ENCODE measurements at regions not wholly inside any gene's neighbourhood (a gene's known extent, or its start where the extent isn't known, plus 50 kb on each side); places are given as distances from the start of the nearest gene placed in this dataset.

DNA sequence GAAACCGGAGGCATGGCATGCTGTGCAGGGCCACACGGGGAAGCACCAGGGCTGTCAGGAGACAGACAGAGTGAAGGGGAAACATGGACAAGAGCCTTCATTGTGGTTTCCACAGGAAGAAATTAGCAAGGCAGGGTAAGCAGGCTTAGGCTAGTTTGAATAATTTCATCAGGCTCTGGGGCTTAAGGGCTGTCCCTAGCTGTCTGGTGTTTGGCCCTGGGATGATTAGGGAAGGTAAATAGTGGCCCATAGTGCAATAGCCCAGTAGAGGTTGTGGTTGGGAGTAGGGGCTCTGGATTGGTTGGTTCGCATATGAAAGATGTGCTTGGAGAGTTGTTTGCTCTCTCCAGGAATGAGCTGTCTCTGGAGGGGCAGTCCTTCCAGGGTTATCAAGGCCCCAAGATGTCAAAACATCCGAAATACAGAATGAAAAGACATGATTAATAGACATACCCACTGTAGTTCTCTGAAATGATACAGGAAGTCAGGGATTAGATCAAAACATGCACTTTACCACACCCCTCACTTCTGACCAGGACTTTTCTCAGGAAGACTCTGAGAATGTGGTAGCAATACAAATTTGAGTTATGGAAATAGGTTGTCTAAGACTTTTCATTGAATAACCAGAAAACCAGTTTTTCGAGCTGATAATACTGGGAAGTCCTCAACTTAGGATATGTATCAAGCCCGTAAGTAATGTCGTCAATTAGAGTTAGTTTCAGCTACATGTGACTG is 224.9 kb upstream of the NFE2L3 start:
- Mint-ChIP-seq H3K27ac (no peak overlapping the region), H3K27me3 (peaks cover 33 to 51% of the 10 kb centered on the region in 2 donors), H3K36me3 (no peaks in the 10 kb centered on the region), H3K4me3 (no peak overlapping the region), H3K4me1 (peaks cover 0 to 2% of the 10 kb centered on the region in 2 donors), H3K9me3 (peaks cover 2 to 10% of the 10 kb centered on the region in 2 donors)
- DNase-seq (no peak), ATAC-seq (replicated peaks) (no peak)

GRCh38 chr7:25927626-25927978 is 224.4 kb upstream of the NFE2L3 start:
- ATAC-seq (replicated peaks) (no peak), DNase-seq (no peak)
- peaks cover 33 to 51% of the 10 kb centered on the region in 2 donors for H3K27me3 Mint-ChIP-seq
- H3K36me3 Mint-ChIP-seq, result peaks cover under 1% of the 10 kb centered on the region in 2 donors
- no peak overlapping the region for H3K27ac Mint-ChIP-seq
- peaks cover 2 to 12% of the 10 kb centered on the region in 2 donors for H3K9me3 Mint-ChIP-seq
- H3K4me3 Mint-ChIP-seq, result no peak overlapping the region
- H3K4me1 Mint-ChIP-seq, result peaks cover 0 to 2% of the 10 kb centered on the region in 2 donors

DNA sequence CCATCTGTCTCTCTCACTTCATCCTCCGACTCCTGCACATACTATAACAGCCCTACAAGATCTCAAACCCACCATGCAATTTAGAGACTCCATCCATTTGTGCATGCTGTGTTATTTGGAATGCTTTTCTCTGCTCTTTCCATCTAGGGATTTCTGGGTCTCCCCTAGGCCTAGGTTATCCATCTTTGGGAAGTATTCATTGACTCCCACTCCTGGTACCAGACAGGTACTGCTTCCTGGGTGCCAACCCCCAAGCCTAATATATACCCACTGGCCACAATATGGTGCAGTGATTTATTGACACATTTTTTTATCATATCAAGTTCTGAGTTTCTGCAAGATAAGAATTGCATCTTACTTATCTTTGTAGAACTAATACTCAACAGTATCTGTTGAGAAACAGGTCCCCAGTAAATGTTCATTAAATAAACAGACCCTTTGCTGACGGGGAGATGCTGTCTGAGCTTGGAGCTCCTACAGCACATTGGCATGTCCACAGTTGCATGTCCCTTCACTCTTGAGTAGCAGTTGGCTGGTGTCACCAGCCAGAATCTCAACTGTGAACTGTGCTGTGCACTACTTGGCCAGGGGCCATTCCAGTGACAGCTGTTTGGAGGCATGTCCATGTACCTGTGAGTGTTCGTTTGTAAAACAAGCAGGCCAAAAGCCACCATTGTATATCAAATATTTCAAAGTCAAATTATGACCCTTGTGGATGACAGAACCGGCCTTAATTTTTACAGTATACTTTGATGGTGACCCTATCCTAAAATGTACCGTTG is 223.3 kb upstream of the NFE2L3 start:
- Mint-ChIP-seq H3K9me3 (peaks cover 11 to 23% of the 10 kb centered on the region in 2 donors), H3K4me1 (peaks cover 0 to 2% of the 10 kb centered on the region in 2 donors), H3K27me3 (peaks cover 44 to 56% of the 10 kb centered on the region in 2 donors), H3K36me3 (peaks cover 4 to 12% of the 10 kb centered on the region in 2 donors), H3K4me3 (no peak overlapping the region), H3K27ac (no peak overlapping the region)
- DNase-seq (no peak), ATAC-seq (replicated peaks) (no peak)

GRCh38 chr7:25929448-25929847 is 222.6 kb upstream of the NFE2L3 start:
- Mint-ChIP-seq H3K9me3 (peaks cover 18 to 29% of the 10 kb centered on the region in 2 donors), H3K27ac (no peak overlapping the region), H3K36me3 (peaks cover 6 to 18% of the 10 kb centered on the region in 2 donors), H3K27me3 (peaks cover 51 to 63% of the 10 kb centered on the region in 2 donors), H3K4me3 (no peak overlapping the region), H3K4me1 (peaks cover 0 to 2% of the 10 kb centered on the region in 2 donors)
- DNase-seq (no peak), ATAC-seq (replicated peaks) (no peak)

DNA sequence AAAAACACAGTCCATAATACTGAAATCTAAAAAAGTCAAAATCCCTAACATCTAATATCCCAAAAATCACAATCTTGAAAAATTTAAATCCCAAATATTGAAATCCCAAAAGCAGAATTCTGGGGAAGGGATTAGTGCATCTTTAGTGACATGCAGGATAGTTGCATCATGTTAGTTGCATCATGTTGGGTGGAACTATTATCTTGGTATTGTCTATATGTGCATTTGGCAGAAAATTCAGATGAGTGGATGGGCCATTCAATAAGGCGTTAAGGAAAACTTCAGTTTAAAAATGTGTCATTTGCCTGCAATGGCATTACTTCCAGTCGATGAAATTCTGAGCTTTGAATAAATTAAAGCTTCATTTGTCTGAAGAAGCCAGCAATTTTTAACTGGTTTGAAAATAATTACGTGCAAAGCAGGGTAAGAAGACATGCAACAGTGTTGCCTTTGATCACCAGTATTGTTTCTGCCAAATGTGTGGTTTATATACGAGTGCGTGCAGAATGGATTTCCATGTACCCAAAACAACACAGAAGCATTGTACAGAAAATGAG is 221.4 kb upstream of the NFE2L3 start:
- H3K36me3 Mint-ChIP-seq, result peaks cover 7 to 21% of the 10 kb centered on the region in 2 donors
- DNase-seq (no peak), ATAC-seq (replicated peaks) (no peak)
- H3K9me3 Mint-ChIP-seq, result peaks cover 26 to 39% of the 10 kb centered on the region in 2 donors
- H3K27ac Mint-ChIP-seq, result no peak overlapping the region
- peaks cover 0 to 2% of the 10 kb centered on the region in 2 donors for H3K4me1 Mint-ChIP-seq
- peaks cover 62 to 74% of the 10 kb centered on the region in 2 donors for H3K27me3 Mint-ChIP-seq
- H3K4me3 Mint-ChIP-seq, result no peak overlapping the region

- peaks cover 7 to 21% of the 10 kb centered on the region in 2 donors for H3K36me3 Mint-ChIP-seq
- H3K9me3 Mint-ChIP-seq, result peaks cover 28 to 43% of the 10 kb centered on the region in 2 donors
- H3K4me1 Mint-ChIP-seq, result peaks cover 0 to 2% of the 10 kb centered on the region in 2 donors
- peaks cover 68 to 80% of the 10 kb centered on the region in 2 donors for H3K27me3 Mint-ChIP-seq
- ATAC-seq (replicated peaks) (no peak), DNase-seq (no peak)
- no peak overlapping the region for H3K27ac Mint-ChIP-seq
- no peak overlapping the region for H3K4me3 Mint-ChIP-seq
These were observed 220.8 kb upstream of the NFE2L3 start for GRCh38 chr7:25931156-25931555.

DNA sequence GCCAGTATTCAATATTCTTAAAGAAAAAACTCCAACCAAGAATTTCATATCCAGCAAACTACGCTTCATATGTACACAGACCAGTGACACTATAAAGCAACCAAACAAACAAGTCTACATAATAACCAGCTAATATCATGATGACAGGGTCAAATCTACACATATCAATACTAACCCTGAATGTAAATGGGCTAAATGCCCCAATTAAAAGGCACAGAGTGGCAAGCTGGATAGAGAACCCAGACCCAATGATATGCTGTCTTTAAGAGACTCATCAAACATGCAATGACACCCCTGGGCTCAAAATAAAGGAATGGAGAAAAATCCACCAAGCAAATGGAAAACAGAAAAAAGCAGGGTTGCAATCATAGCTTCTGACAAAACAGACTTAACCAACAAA is 218.1 kb upstream of the NFE2L3 start:
- ATAC-seq (replicated peaks) (no peak), DNase-seq (no peak)
- peaks cover 27 to 34% of the 10 kb centered on the region in 2 donors for H3K9me3 Mint-ChIP-seq
- H3K4me3 Mint-ChIP-seq, result no peak overlapping the region
- peaks cover 64 to 68% of the 10 kb centered on the region in 2 donors for H3K27me3 Mint-ChIP-seq
- H3K36me3 Mint-ChIP-seq, result peaks cover 7 to 21% of the 10 kb centered on the region in 2 donors
- no peak overlapping the region for H3K27ac Mint-ChIP-seq
- no peaks in the 10 kb centered on the region for H3K4me1 Mint-ChIP-seq

DNA sequence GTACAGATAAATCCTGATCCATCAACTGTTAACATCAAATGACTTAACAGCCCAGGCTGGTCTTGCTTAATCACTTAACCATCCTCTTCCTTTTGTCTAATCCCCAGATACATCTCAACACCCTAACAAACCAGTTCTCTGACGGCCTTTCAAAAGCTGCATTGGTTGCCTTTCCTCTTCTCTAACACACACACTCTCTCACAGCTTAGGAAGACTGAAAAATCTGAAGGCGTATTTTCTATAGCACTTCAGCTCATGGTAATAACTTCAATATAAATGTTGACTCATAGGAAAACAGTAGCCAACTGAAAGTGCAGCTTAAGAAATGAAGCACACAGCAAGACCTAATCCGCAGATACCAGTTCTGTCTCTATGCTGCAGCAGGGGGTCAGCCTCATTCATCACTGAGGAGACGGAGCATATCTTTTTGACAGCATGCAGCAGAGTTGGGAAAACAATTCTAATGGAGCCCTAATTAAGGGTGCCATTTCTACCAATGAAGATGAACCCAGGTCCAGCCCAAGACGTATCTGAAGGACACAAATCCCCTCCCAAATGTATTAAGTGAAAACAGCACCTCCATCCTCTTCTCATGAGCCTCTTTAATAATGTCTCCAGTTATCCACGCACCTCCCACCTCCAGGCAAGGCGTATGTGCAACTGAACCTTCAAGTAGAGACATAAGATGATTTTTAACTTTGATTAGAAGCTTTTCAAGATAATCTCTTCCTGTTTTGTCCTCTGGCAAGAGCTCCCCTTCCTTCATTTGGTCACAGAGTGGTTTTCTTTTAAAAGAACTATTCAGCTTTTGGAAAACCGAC is 211.7 kb upstream of the NFE2L3 start:
- Mint-ChIP-seq H3K4me1 (no peaks in the 10 kb centered on the region), H3K4me3 (no peak overlapping the region), H3K27ac (no peak overlapping the region), H3K27me3 (peaks cover 58 to 60% of the 10 kb centered on the region in 2 donors), H3K36me3 (no peaks in the 10 kb centered on the region), H3K9me3 (peaks cover 4 to 6% of the 10 kb centered on the region in 2 donors)
- ATAC-seq (replicated peaks) (no peak), DNase-seq (no peak)

GRCh38 chr7:25944777-25945515 is 207.1 kb upstream of the NFE2L3 start:
- Mint-ChIP-seq H3K36me3 (no peaks in the 10 kb centered on the region), H3K4me3 (no peak overlapping the region), H3K9me3 (no peaks in the 10 kb centered on the region), H3K27ac (no peak overlapping the region), H3K27me3 (peaks cover 57 to 63% of the 10 kb centered on the region in 2 donors), H3K4me1 (peaks cover 5 to 11% of the 10 kb centered on the region in 2 donors)
- no peak for ATAC-seq (replicated peaks)
- DNase-seq, result no peak

DNA sequence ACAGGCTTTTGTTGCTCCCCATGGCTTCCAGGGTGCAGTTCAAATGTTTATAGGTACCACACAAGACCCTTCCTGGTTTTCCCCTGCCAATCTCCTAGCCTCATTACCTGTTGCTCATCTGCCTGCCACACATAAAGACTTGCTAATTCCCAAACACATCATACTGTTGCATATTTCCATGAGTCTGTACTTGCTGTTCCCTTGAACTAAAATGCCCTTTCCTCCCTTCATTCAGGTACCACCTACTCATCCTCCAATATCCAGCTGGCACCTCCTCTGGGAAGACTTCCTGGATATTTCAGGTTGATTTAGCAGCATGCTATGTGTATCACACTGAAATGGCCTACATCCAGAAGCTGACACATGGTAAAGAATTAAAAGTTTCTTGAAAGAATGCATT is 206.4 kb upstream of the NFE2L3 start:
- peaks cover 9 to 17% of the 10 kb centered on the region in 2 donors for H3K4me1 Mint-ChIP-seq
- no peak overlapping the region for H3K4me3 Mint-ChIP-seq
- peaks cover 57 to 63% of the 10 kb centered on the region in 2 donors for H3K27me3 Mint-ChIP-seq
- no peaks in the 10 kb centered on the region for H3K9me3 Mint-ChIP-seq
- no peaks in the 10 kb centered on the region for H3K36me3 Mint-ChIP-seq
- no peak overlapping the region for H3K27ac Mint-ChIP-seq
- DNase-seq (no peak), ATAC-seq (replicated peaks) (no peak)

DNA sequence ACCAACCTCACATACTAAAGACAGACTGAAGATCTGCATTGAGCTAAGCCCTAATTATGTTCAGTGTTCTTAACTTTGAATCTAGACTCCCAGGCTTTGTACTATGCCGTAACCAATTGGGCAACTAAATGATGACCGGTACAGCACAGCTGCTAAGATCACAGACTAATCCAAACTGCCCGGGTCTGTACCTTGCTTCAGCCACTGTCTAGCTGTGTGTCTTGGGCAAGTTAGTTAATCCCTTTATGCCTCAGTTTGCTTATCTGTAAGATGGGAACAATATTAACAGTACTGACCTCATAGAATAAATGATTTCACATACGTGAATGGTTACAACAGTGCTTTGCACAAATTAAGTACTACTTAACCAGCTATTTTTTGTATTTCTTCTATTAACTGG is 205.8 kb upstream of the NFE2L3 start:
- H3K36me3 Mint-ChIP-seq, result no peaks in the 10 kb centered on the region
- H3K27ac Mint-ChIP-seq, result no peak overlapping the region
- no peaks in the 10 kb centered on the region for H3K9me3 Mint-ChIP-seq
- peaks cover 59 to 64% of the 10 kb centered on the region in 2 donors for H3K27me3 Mint-ChIP-seq
- H3K4me3 Mint-ChIP-seq, result no peak overlapping the region
- peaks cover 10 to 23% of the 10 kb centered on the region in 2 donors for H3K4me1 Mint-ChIP-seq
- no peak for DNase-seq
- no peak for ATAC-seq (replicated peaks)

GRCh38 chr7:25947669-25948516 is 204.1 kb upstream of the NFE2L3 start:
- Mint-ChIP-seq H3K9me3 (no peaks in the 10 kb centered on the region), H3K36me3 (no peaks in the 10 kb centered on the region), H3K27ac (no peak overlapping the region), H3K4me1 (peaks cover 10 to 31% of the 10 kb centered on the region in 2 donors), H3K27me3 (peaks cover 54 to 62% of the 10 kb centered on the region in 2 donors), H3K4me3 (no peak overlapping the region)
- DNase-seq (no peak), ATAC-seq (replicated peaks) (no peak)

Measured in stimulated activated naive B cell treated with anti-CD40 and anti-IgM and Interleukin-4, amounts not matched to agents 10 μg/mL and 1 μg/mL and 100 μg/mL, for 72 hours (primary cell).